PC-3 (cell line): ENCODE measurements at regions not wholly inside any gene's neighbourhood (a gene's known extent, or its start where the extent isn't known, plus 50 kb on each side); places are given as distances from the start of the nearest gene placed in this dataset.

Source experiments
- EZH2 ChIP-seq: fragments of 300-600 bp; sonication (generic); IDR thresholded peaks from one replicate; pipeline ENCODE4 v1.6.1; 2017; ENCODE audit warnings: antibody characterized with exemption, mild to moderate bottlenecking, low read length; ENCODE audit not compliant: unreplicated experiment
- TF ChIP-seq, protein P1 (sequence below): fragments of 300-600 bp; sonication (generic); conservative IDR thresholded peaks from 2 replicates; pipeline ENCODE4 v1.5.1; 2017; ENCODE audit warnings: antibody characterized with exemption, low read depth, mild to moderate bottlenecking, low read length

DNA sequence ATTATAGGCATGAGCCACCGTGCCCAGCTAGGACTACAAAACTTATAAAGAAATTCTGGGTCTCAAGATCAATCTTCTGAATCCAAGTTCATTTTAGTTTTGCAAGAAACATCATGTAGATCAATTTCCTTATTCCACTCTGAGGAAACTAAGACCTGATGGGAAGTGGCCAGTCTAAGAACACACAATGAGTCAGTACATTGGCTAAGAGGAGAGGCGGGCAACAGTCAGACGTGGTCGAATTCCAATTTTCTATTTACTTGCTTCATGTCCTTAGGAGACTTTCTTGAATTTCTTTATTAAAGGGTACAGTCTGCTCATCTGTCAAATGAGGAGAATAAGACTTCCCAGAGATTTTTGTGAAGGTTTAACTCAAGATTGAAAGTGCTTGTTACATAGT lies 432.1 kb upstream of the BRINP1 start:
- TF ChIP-seq, protein P1, sequence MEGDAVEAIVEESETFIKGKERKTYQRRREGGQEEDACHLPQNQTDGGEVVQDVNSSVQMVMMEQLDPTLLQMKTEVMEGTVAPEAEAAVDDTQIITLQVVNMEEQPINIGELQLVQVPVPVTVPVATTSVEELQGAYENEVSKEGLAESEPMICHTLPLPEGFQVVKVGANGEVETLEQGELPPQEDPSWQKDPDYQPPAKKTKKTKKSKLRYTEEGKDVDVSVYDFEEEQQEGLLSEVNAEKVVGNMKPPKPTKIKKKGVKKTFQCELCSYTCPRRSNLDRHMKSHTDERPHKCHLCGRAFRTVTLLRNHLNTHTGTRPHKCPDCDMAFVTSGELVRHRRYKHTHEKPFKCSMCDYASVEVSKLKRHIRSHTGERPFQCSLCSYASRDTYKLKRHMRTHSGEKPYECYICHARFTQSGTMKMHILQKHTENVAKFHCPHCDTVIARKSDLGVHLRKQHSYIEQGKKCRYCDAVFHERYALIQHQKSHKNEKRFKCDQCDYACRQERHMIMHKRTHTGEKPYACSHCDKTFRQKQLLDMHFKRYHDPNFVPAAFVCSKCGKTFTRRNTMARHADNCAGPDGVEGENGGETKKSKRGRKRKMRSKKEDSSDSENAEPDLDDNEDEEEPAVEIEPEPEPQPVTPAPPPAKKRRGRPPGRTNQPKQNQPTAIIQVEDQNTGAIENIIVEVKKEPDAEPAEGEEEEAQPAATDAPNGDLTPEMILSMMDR = no peak
- TF ChIP-seq EZH2 = no peak
